ENCODE measurements at regions not wholly inside any gene's neighbourhood (a gene's known extent, or its start where the extent isn't known, plus 50 kb on each side); places are given as distances from the start of the nearest gene placed in this dataset.
"Not testable (repeated sequence)": the region's sequence is repeated elsewhere in the genome, so short reads cannot be mapped to it uniquely, and the experiment has no call there.

- Mint-ChIP-seq H3K27me3 (no peaks in the 10 kb centered on the region), H3K4me1 (ENCODE audit: unreplicated experiment) (no peaks in the 10 kb centered on the region), H3K27ac (no peak overlapping the region), H3K9me3 (no peaks in the 10 kb centered on the region), H3K4me3 (no peak overlapping the region), H3K36me3 (no peaks in the 10 kb centered on the region)
- no peak for TF ChIP-seq CTCF (conservative IDR thresholded peaks at IDR 0.05)
- no peak for DNase-seq (ENCODE audit: extremely low spot score, unreplicated experiment)
Observed at GRCh38 chr1:173330149-173330951, 123.2 kb upstream of the TNFSF4 start.

GRCh38 chr1:173330952-173331548 is 123.9 kb upstream of the TNFSF4 start:
- H3K4me1 Mint-ChIP-seq (ENCODE audit: unreplicated experiment); H3K9me3 Mint-ChIP-seq; DNase-seq (ENCODE audit: extremely low spot score, unreplicated experiment); H3K4me3 Mint-ChIP-seq; H3K27ac Mint-ChIP-seq; H3K27me3 Mint-ChIP-seq; H3K36me3 Mint-ChIP-seq: not testable (repeated sequence)

- no peaks in the 10 kb centered on the region for H3K27me3 Mint-ChIP-seq
- no peaks in the 10 kb centered on the region for H3K4me1 Mint-ChIP-seq (ENCODE audit: unreplicated experiment)
- no peaks in the 10 kb centered on the region for H3K9me3 Mint-ChIP-seq
- DNase-seq (ENCODE audit: extremely low spot score, unreplicated experiment): no peak
- no peak for TF ChIP-seq CTCF (conservative IDR thresholded peaks at IDR 0.05)
- H3K27ac Mint-ChIP-seq: no peak overlapping the region
- no peaks in the 10 kb centered on the region for H3K36me3 Mint-ChIP-seq
- H3K4me3 Mint-ChIP-seq: no peak overlapping the region
Observed at GRCh38 chr1:173332026-173332425, 124.9 kb upstream of the TNFSF4 start.

GRCh38 chr1:173333581-173333980 is 126.5 kb upstream of the TNFSF4 start:
- TF ChIP-seq CTCF (conservative IDR thresholded peaks at IDR 0.05): no peak
- no peaks in the 10 kb centered on the region for H3K27me3 Mint-ChIP-seq
- no peak overlapping the region for H3K4me3 Mint-ChIP-seq
- no peaks in the 10 kb centered on the region for H3K4me1 Mint-ChIP-seq (ENCODE audit: unreplicated experiment)
- no peaks in the 10 kb centered on the region for H3K36me3 Mint-ChIP-seq
- H3K27ac Mint-ChIP-seq: no peak overlapping the region
- H3K9me3 Mint-ChIP-seq: no peaks in the 10 kb centered on the region
- DNase-seq (ENCODE audit: extremely low spot score, unreplicated experiment): no peak

GRCh38 chr1:173337126-173337525 is 130.0 kb upstream of the TNFSF4 start:
- no peak for DNase-seq (ENCODE audit: extremely low spot score, unreplicated experiment)
- H3K36me3 Mint-ChIP-seq: no peaks in the 10 kb centered on the region
- TF ChIP-seq CTCF (conservative IDR thresholded peaks at IDR 0.05): no peak

GRCh38 chr1:173341307-173341706 is 134.2 kb upstream of the TNFSF4 start:
- DNase-seq (ENCODE audit: extremely low spot score, unreplicated experiment): no peak
- Mint-ChIP-seq H3K9me3 (no peaks in the 10 kb centered on the region), H3K27me3 (no peaks in the 10 kb centered on the region), H3K4me3 (no peak overlapping the region), H3K27ac (no peak overlapping the region), H3K4me1 (ENCODE audit: unreplicated experiment) (no peaks in the 10 kb centered on the region), H3K36me3 (no peaks in the 10 kb centered on the region)
- TF ChIP-seq CTCF (conservative IDR thresholded peaks at IDR 0.05): no peak

More at GRCh38 chr1:173337126-173337525, 130.0 kb upstream of the TNFSF4 start:
- Mint-ChIP-seq H3K4me3 (no peak overlapping the region), H3K9me3 (no peaks in the 10 kb centered on the region), H3K4me1 (ENCODE audit: unreplicated experiment) (no peaks in the 10 kb centered on the region), H3K27me3 (no peaks in the 10 kb centered on the region), H3K27ac (no peak overlapping the region)
